HG03159 (cell line): ENCODE measurements at regions not wholly inside any gene's neighbourhood (a gene's known extent, or its start where the extent isn't known, plus 50 kb on each side); places are given as distances from the start of the nearest gene placed in this dataset.

Experiments used
- ATAC-seq: cut with Tn5 transposase; IDR thresholded peaks from one replicate; pipeline ENCODE4 v1.9.1; 2021; ENCODE audit warnings: mild to moderate bottlenecking, moderate library complexity; ENCODE audit not compliant: unreplicated experiment

DNA sequence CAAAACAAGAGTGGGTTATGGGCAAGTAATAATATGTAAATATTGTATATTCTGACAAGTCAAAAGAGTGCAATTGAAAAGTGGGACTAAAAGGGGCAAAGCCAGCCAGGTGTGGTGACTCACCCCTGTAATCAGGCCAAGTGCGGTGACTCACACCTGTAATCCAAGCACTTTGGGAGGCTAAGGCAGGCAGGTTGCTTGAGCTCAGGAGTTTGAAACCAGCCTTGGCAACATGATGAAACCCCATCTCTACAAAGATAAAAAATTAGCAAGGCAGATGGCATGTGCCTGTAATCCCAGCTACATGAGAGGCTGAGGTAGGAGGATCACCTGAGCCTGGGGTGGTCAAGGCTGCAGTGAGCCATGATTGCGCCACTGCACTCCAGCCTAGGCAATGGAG is 304.0 kb downstream of the HHIPL2 start:
- no peak for ATAC-seq

DNA sequence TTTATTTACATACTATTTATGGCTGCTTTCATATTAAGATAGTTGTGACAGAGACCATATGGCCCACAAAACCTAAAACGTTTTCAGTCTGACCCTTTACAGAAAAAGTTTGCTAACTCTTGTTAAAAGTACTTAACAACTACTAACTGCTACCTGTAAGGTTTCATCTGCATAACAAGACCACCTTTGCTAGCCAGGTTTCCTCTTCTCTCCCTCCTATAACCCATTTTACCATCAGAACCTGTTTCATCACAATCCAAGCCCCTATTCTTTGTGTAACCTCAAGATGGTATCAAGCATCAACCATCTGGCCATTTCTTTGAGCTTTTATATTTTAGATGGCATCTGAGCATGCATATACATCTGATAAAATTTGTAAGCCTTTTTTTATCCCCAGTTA is 305.4 kb downstream of the HHIPL2 start:
- ATAC-seq, result no peak

- ATAC-seq, result no peak
These were observed 306.5 kb downstream of the HHIPL2 start for GRCh38 chr1:222241410-222241809.

GRCh38 chr1:222240536-222241181 is 307.2 kb downstream of the HHIPL2 start:
- ATAC-seq, result no peak

DNA sequence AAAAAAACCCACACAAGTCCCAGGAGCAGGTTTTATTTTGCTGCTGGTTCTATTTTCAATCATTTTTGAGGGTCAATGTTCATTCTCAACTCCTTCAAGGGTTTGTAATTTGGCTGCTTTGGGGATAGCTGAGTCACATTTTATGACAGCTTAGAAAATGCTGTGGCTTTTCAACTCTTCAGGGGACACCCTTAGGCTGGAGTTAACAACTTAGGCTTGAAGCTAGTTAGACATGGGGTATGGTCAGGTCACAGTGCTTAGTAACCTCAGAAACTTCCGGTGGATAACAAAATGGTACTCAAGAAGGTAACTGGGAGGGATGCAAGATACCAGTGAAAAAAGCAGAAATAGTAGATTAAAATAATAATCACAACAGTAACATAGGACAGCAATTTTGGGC is 308.8 kb downstream of the HHIPL2 start:
- no peak for ATAC-seq

DNA sequence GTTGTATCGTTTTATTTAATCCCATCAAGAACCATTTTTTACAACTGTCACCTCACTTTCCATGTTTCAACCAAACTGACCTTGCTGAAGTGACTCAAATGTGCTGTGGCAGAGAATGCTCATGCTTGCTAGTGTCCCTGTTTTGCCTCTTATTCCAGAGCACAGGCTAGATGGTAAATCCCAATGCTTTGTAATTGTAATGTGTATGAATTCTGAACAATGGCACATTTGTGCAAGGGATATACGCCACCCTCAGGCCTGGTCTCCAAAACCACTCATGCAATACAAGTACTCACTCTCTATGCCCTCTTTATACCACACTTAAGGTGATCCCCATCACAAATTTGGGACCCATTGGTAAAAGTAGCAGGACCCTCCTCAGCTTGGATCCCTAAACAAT is 313.6 kb downstream of the HHIPL2 start:
- no peak for ATAC-seq

- ATAC-seq, result no peak
These were observed 314.3 kb downstream of the HHIPL2 start for GRCh38 chr1:222233444-222234158.

DNA sequence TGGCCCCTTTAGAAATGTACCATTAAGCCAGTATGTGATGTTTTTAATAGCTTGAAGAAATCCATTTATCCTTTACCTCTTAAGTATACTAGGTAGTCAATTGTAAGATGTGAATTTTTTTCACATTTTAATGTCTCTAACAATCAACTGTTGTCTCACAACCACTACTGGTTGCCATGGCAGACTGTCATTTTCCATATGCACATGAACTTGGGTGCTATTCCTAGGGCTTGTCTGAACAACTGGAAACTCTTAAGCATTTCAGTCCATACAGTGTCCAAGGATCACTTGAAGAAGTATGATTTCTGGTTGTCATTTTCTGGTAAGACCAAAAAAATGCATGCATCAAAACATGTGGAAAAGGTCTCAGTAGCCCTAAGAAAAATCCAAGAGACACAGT is 315.1 kb downstream of the HHIPL2 start:
- ATAC-seq, result no peak

GRCh38 chr1:222229672-222230312 is 318.1 kb downstream of the HHIPL2 start:
- no peak for ATAC-seq

- ATAC-seq, result no peak
These were observed 322.6 kb downstream of the HHIPL2 start for GRCh38 chr1:222225316-222225691.

GRCh38 chr1:222224636-222225315 is 323.1 kb downstream of the HHIPL2 start:
- ATAC-seq, result no peak

DNA sequence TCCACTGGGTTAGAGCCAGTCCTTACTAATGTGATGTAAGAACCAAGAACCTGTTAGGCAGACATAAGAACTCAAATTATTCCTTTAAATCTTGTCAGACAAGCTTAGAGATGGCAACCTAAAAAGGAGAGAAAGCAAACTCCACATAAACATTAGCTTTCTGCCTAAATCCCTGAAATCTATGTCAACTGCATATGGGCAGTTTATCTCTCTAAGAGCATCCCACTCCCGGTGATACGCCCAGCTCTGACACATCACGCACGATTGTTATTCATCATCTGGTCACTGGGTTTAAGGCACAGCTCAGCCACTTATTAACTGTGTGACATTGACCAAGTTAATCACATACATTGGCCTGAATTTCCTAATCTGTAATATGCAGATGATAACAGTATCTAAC is 323.7 kb downstream of the HHIPL2 start:
- no peak for ATAC-seq

- ATAC-seq, result no peak
These were observed 324.9 kb downstream of the HHIPL2 start for GRCh38 chr1:222223010-222223409.

- no peak for ATAC-seq
These were observed 331.6 kb downstream of the HHIPL2 start for GRCh38 chr1:222216255-222216754.

DNA sequence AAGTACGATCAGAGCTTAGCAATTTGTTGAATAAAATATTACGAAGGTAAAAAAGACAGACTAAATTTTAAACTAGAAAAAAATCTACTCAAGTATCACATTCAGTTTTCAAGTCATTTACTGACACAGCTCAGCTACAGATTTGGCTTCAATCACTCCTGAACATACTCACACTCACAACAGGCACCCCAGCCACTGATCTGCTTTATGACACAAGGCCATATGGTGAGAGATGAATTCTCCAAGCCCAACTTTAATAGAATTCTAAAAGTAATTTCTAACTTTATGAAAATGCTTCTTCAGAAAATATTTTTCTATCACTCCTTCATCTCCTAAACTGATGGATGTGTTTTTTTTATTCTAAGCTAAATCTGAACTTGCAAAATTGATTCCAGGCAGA is 337.1 kb downstream of the HHIPL2 start:
- no peak for ATAC-seq

- no peak for ATAC-seq
These were observed 343.4 kb downstream of the HHIPL2 start for GRCh38 chr1:222204475-222204874.

DNA sequence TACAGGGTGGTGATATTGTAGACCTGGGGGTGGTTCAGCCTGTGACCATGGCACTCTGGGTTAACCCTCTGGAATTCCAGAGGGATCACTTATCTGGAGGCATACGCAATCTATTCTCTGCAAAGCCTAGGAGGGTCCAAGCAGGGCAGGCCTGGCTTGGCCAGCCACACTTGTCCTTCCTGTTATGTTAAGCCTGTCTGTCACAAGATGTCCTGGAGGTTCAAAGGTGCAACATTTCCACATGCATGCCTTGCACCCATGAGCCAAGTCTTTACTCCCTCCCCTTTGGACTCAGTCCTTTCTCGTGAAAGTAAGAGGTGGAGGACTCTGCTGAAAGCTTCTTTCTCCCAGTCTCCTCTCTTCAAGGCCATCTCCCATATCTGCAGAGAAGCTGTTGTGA is 345.1 kb downstream of the HHIPL2 start:
- ATAC-seq, result no peak

- no peak for ATAC-seq
These were observed 351.2 kb downstream of the HHIPL2 start for GRCh38 chr1:222196736-222197135.

DNA sequence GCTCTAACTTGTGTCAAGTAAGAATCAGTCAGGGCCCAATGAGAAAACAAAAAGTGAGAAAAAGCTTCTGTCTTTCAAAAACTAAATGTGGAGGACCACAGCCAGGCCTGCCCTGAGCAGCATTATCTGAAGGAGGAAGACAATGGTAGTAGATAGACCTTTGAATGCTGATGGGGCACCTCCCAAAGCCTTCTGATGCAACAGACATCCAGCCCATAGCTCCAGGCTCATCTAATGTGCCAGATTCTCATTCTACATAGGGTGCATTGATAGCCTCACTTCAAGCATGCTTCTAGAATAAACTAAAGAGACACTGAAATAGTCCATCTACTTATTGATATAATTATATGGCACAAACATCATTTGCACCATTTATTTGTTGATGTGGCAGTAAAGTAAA is 351.6 kb downstream of the HHIPL2 start:
- no peak for ATAC-seq

DNA sequence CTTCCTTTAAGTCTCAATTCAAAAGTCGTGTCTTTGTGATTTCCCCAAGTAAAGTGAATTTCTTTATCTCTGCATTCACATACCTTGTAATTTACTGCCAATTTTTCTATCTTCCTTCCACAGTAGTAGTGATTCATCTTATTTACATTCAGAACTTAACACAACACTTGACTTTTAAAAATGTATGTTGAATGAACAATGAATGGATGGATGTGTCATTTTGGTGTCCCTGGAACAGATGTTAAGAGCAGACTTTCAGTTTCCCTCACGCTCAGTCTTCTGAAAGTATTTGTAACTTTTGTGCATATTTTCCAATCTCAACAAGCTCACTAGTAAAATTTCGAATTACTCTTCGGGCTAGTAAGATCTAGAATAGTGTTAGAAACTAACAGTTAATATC is 352.0 kb downstream of the HHIPL2 start:
- no peak for ATAC-seq

DNA sequence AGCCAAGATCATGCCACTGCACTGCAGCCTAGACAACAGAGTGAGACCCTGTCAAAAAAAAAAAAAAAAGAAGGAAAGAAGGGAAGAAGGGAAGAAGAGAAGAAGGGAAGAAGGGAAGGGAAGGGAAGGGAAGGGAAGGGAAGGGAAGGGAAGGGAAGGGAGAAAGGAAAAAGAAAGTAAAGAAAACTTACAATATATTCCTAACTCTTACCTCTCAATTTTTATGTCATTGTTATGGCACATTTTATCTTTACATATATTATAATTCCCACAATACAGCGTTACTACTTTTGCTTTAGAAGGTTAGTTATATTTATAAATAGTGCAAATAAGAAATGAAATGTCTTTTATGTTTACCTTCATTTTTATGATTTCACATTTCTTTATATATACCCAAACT is 358.7 kb downstream of the HHIPL2 start:
- ATAC-seq, result no peak
